ENCODE measurements at regions not wholly inside any gene's neighbourhood (a gene's known extent, or its start where the extent isn't known, plus 50 kb on each side); places are given as distances from the start of the nearest gene placed in this dataset.

- no peaks in the 10 kb centered on the region for H3K79me2 ChIP-seq
- no peaks in the 10 kb centered on the region for H3K4me1 ChIP-seq
- no peak overlapping the region for H3K4me2 ChIP-seq (ENCODE audit: low read length)
- H3K27me3 ChIP-seq (ENCODE audit: control insufficient read depth, insufficient read depth, low read length): no peaks in the 10 kb centered on the region
- H3K9me3 ChIP-seq (ENCODE audit: control insufficient read depth, low read length): no peaks in the 10 kb centered on the region
- TF ChIP-seq CTCF (IDR thresholded peaks at IDR 0.05): no peak
- H3K27ac ChIP-seq: no peak overlapping the region
- H2AFZ ChIP-seq: no peak overlapping the region
- no peak overlapping the region for H3K9ac ChIP-seq
- no peaks in the 10 kb centered on the region for H3K36me3 ChIP-seq (ENCODE audit: control insufficient read depth, insufficient read depth, low read length)
- no peak overlapping the region for H3K4me3 ChIP-seq (ENCODE audit: low read depth, low read length)
Measured at GRCh38 chr3:64432870-64433269, 207.6 kb upstream of the PRICKLE2 start.

- no peaks in the 10 kb centered on the region for H3K36me3 ChIP-seq (ENCODE audit: control insufficient read depth, insufficient read depth, low read length)
- H3K9me3 ChIP-seq (ENCODE audit: control insufficient read depth, low read length): no peaks in the 10 kb centered on the region
- H3K4me3 ChIP-seq (ENCODE audit: low read depth, low read length): no peak overlapping the region
- H3K4me2 ChIP-seq (ENCODE audit: low read length): no peak overlapping the region
- H3K4me1 ChIP-seq: no peaks in the 10 kb centered on the region
- H3K9ac ChIP-seq: no peak overlapping the region
- no peak overlapping the region for H3K27ac ChIP-seq
- H3K79me2 ChIP-seq: no peaks in the 10 kb centered on the region
- no peak for TF ChIP-seq CTCF (IDR thresholded peaks at IDR 0.05)
- no peaks in the 10 kb centered on the region for H3K27me3 ChIP-seq (ENCODE audit: control insufficient read depth, insufficient read depth, low read length)
- no peak overlapping the region for H2AFZ ChIP-seq
Measured at GRCh38 chr3:64431526-64432091, 206.3 kb upstream of the PRICKLE2 start.

- no peaks in the 10 kb centered on the region for H3K27me3 ChIP-seq (ENCODE audit: control insufficient read depth, insufficient read depth, low read length)
- no peak overlapping the region for H3K4me2 ChIP-seq (ENCODE audit: low read length)
- H3K27ac ChIP-seq: no peak overlapping the region
- H3K9me3 ChIP-seq (ENCODE audit: control insufficient read depth, low read length): no peaks in the 10 kb centered on the region
- no peaks in the 10 kb centered on the region for H3K79me2 ChIP-seq
- TF ChIP-seq CTCF (IDR thresholded peaks at IDR 0.05): no peak
- H3K9ac ChIP-seq: no peak overlapping the region
- H2AFZ ChIP-seq: no peak overlapping the region
- H3K4me1 ChIP-seq: no peaks in the 10 kb centered on the region
- H3K4me3 ChIP-seq (ENCODE audit: low read depth, low read length): no peak overlapping the region
- H3K36me3 ChIP-seq (ENCODE audit: control insufficient read depth, insufficient read depth, low read length): no peaks in the 10 kb centered on the region
Measured at GRCh38 chr3:64427671-64428070, 202.4 kb upstream of the PRICKLE2 start.

GRCh38 chr3:64426551-64426950 lies 201.3 kb upstream of the PRICKLE2 start:
- no peaks in the 10 kb centered on the region for H3K4me1 ChIP-seq
- no peak overlapping the region for H2AFZ ChIP-seq
- H3K4me3 ChIP-seq (ENCODE audit: low read depth, low read length): no peak overlapping the region
- TF ChIP-seq CTCF (IDR thresholded peaks at IDR 0.05): no peak
- H3K79me2 ChIP-seq: no peaks in the 10 kb centered on the region
- no peak overlapping the region for H3K9ac ChIP-seq
- H3K9me3 ChIP-seq (ENCODE audit: control insufficient read depth, low read length): no peaks in the 10 kb centered on the region
- no peaks in the 10 kb centered on the region for H3K36me3 ChIP-seq (ENCODE audit: control insufficient read depth, insufficient read depth, low read length)
- no peak overlapping the region for H3K27ac ChIP-seq
- H3K4me2 ChIP-seq (ENCODE audit: low read length): no peak overlapping the region
- no peaks in the 10 kb centered on the region for H3K27me3 ChIP-seq (ENCODE audit: control insufficient read depth, insufficient read depth, low read length)

- Histone ChIP-seq H3K9ac (no peak overlapping the region), H3K4me1 (no peaks in the 10 kb centered on the region), H3K27ac (no peak overlapping the region), H3K9me3 (ENCODE audit: control insufficient read depth, low read length) (no peaks in the 10 kb centered on the region), H3K79me2 (no peaks in the 10 kb centered on the region), H3K36me3 (ENCODE audit: control insufficient read depth, insufficient read depth, low read length) (no peaks in the 10 kb centered on the region), H3K4me3 (ENCODE audit: low read depth, low read length) (no peak overlapping the region), H2AFZ (no peak overlapping the region), H3K4me2 (ENCODE audit: low read length) (no peak overlapping the region), H3K27me3 (ENCODE audit: control insufficient read depth, insufficient read depth, low read length) (no peaks in the 10 kb centered on the region)
- TF ChIP-seq CTCF (IDR thresholded peaks at IDR 0.05): no peak
Measured at GRCh38 chr3:64422932-64423331, 197.7 kb upstream of the PRICKLE2 start.
